ENCODE measurements at regions not wholly inside any gene's neighbourhood (a gene's known extent, or its start where the extent isn't known, plus 50 kb on each side); places are given as distances from the start of the nearest gene placed in this dataset.

DNA sequence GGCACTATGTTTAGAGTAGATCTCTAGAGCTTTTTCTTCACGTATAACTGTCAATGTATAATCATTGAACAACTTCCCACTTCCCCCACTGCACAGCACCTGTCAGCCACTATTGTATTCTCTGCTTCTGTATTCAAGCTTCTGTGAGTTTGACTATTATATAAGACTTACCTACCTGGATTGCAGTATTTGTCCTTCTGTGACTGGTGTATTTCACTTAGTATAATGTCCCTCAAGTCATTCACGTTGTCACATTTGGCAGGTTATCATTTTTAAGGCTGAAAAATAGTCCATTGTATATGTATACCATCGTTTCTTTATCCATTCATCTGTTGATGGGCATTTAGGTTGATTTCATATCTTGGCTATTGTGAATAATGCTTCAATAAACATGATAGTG lies 969.5 kb upstream of the B3GALT2 start:
- ATAC-seq = no peak
- TF ChIP-seq ARNTL (CRISPR knock-in tag; IDR thresholded peaks at IDR 0.05; ENCODE audit: borderline replicate concordance, low read depth) (no peak), ZNF70 (CRISPR knock-in tag; IDR thresholded peaks at IDR 0.05) (no peak), RARB (CRISPR knock-in tag; IDR thresholded peaks at IDR 0.05) (no peak), SNAI2 (CRISPR knock-in tag; IDR thresholded peaks at IDR 0.05) (no peak), TCF4 (CRISPR knock-in tag; IDR thresholded peaks at IDR 0.05; ENCODE audit: borderline replicate concordance) (no peak), ISL1 (CRISPR knock-in tag; IDR thresholded peaks at IDR 0.05) (no peak), GLIS3 (CRISPR knock-in tag; IDR thresholded peaks at IDR 0.05) (no peak), PPARA (CRISPR knock-in tag; IDR thresholded peaks at IDR 0.05; ENCODE audit: borderline replicate concordance) (no peak), ZFP3 (CRISPR knock-in tag; IDR thresholded peaks at IDR 0.05) (no peak), ZNF565 (CRISPR knock-in tag; conservative IDR thresholded peaks at IDR 0.05; ENCODE audit: low read depth) (no peak)
- TF ChIP-seq, protein P1, sequence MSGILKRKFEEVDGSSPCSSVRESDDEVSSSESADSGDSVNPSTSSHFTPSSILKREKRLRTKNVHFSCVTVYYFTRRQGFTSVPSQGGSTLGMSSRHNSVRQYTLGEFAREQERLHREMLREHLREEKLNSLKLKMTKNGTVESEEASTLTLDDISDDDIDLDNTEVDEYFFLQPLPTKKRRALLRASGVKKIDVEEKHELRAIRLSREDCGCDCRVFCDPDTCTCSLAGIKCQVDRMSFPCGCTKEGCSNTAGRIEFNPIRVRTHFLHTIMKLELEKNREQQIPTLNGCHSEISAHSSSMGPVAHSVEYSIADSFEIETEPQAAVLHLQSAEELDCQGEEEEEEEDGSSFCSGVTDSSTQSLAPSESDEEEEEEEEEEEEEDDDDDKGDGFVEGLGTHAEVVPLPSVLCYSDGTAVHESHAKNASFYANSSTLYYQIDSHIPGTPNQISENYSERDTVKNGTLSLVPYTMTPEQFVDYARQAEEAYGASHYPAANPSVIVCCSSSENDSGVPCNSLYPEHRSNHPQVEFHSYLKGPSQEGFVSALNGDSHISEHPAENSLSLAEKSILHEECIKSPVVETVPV (CRISPR knock-in tag; IDR thresholded peaks at IDR 0.05) = no peak
- TF ChIP-seq, protein P2, sequence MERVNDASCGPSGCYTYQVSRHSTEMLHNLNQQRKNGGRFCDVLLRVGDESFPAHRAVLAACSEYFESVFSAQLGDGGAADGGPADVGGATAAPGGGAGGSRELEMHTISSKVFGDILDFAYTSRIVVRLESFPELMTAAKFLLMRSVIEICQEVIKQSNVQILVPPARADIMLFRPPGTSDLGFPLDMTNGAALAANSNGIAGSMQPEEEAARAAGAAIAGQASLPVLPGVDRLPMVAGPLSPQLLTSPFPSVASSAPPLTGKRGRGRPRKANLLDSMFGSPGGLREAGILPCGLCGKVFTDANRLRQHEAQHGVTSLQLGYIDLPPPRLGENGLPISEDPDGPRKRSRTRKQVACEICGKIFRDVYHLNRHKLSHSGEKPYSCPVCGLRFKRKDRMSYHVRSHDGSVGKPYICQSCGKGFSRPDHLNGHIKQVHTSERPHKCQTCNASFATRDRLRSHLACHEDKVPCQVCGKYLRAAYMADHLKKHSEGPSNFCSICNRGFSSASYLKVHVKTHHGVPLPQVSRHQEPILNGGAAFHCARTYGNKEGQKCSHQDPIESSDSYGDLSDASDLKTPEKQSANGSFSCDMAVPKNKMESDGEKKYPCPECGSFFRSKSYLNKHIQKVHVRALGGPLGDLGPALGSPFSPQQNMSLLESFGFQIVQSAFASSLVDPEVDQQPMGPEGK (CRISPR knock-in tag; IDR thresholded peaks at IDR 0.05; ENCODE audit: borderline replicate concordance) = no peak
- TF ChIP-seq, protein P3, sequence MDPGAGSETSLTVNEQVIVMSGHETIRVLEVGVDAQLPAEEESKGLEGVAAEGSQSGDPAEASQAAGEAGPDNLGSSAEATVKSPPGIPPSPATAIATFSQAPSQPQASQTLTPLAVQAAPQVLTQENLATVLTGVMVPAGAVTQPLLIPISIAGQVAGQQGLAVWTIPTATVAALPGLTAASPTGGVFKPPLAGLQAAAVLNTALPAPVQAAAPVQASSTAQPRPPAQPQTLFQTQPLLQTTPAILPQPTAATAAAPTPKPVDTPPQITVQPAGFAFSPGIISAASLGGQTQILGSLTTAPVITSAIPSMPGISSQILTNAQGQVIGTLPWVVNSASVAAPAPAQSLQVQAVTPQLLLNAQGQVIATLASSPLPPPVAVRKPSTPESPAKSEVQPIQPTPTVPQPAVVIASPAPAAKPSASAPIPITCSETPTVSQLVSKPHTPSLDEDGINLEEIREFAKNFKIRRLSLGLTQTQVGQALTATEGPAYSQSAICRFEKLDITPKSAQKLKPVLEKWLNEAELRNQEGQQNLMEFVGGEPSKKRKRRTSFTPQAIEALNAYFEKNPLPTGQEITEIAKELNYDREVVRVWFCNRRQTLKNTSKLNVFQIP (CRISPR knock-in tag; IDR thresholded peaks at IDR 0.05; ENCODE audit: borderline replicate concordance, low read depth) = no peak

DNA sequence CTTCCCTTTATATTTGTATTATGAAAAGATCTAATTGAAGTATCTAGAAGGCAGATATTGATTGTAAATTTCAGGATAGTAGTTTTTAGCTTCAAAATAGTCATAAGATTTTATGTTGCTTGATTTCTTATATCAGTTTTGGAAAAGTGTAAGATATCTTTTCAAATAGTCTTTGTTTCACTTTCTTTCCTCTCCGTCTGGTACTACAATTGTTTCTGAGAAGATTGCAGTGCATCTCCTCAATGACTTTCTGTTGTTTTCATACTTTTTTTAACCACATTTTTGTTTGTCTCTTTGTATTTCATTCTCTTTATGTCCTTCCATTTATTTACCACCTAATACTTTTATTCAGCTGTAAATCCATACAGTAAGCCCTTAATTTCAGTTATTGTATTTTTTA lies 964.6 kb upstream of the B3GALT2 start:
- ATAC-seq = 0 out of 3 replicates have a peak, but pooled peaks have one; percentile 5
- TF ChIP-seq PPARA (CRISPR knock-in tag; IDR thresholded peaks at IDR 0.05; ENCODE audit: borderline replicate concordance) (no peak), ZFP3 (CRISPR knock-in tag; IDR thresholded peaks at IDR 0.05) (no peak), ZNF8 (CRISPR knock-in tag; IDR thresholded peaks at IDR 0.05) (no peak), ESRRG (CRISPR knock-in tag; IDR thresholded peaks at IDR 0.05) (no peak), ARNTL (CRISPR knock-in tag; IDR thresholded peaks at IDR 0.05; ENCODE audit: borderline replicate concordance, low read depth) (no peak), GLIS3 (CRISPR knock-in tag; IDR thresholded peaks at IDR 0.05) (no peak), ZNF70 (CRISPR knock-in tag; IDR thresholded peaks at IDR 0.05) (no peak), ZNF565 (CRISPR knock-in tag; conservative IDR thresholded peaks at IDR 0.05; ENCODE audit: low read depth) (no peak), ISL1 (CRISPR knock-in tag; IDR thresholded peaks at IDR 0.05) (no peak), SNAI2 (CRISPR knock-in tag; IDR thresholded peaks at IDR 0.05) (no peak), ZC3H10 (CRISPR knock-in tag; IDR thresholded peaks at IDR 0.05) (no peak)
- TF ChIP-seq, protein P1 (CRISPR knock-in tag; IDR thresholded peaks at IDR 0.05) = no peak
- TF ChIP-seq, protein P4, sequence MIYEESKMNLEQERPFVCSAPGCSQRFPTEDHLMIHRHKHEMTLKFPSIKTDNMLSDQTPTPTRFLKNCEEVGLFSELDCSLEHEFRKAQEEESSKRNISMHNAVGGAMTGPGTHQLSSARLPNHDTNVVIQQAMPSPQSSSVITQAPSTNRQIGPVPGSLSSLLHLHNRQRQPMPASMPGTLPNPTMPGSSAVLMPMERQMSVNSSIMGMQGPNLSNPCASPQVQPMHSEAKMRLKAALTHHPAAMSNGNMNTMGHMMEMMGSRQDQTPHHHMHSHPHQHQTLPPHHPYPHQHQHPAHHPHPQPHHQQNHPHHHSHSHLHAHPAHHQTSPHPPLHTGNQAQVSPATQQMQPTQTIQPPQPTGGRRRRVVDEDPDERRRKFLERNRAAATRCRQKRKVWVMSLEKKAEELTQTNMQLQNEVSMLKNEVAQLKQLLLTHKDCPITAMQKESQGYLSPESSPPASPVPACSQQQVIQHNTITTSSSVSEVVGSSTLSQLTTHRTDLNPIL (CRISPR knock-in tag; IDR thresholded peaks at IDR 0.05; ENCODE audit: low read depth) = no peak

DNA sequence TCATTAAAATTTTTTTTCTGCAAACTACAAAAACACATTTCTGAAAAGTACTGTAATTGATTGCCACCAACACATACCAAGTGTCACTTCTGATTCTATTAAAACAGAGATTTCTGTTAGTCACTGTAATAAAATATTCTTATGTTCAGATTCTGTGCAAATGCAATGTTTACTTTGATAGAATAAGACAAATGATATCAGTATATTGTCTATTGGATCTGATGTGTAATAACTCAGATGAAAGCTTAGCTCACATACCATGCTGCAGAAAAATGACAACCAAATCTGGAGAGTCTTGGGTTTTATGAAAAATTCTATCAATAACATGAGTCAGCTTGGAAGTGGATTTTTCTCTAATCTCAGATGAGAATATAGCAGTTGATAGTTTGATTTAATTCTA lies 963.8 kb upstream of the B3GALT2 start:
- TF ChIP-seq, protein P4 (CRISPR knock-in tag; IDR thresholded peaks at IDR 0.05; ENCODE audit: low read depth) = no peak
- TF ChIP-seq GLIS3 (CRISPR knock-in tag; IDR thresholded peaks at IDR 0.05) = no peak
- TF ChIP-seq ZC3H10 (CRISPR knock-in tag; IDR thresholded peaks at IDR 0.05) = peak; percentile 98
- TF ChIP-seq TOX (CRISPR knock-in tag; IDR thresholded peaks at IDR 0.05; ENCODE audit: borderline replicate concordance) = peak; percentile 99
- TF ChIP-seq ESRRG (CRISPR knock-in tag; IDR thresholded peaks at IDR 0.05) = no peak
- no peak for TF ChIP-seq ZNF565 (CRISPR knock-in tag; conservative IDR thresholded peaks at IDR 0.05; ENCODE audit: low read depth)
- TF ChIP-seq, protein P3 (CRISPR knock-in tag; IDR thresholded peaks at IDR 0.05; ENCODE audit: borderline replicate concordance, low read depth) = peak; percentile 97; the same call in 1 of the 2 replicates
- peak; percentile 96 for TF ChIP-seq RARB (CRISPR knock-in tag; IDR thresholded peaks at IDR 0.05)
- TF ChIP-seq PPARA (CRISPR knock-in tag; IDR thresholded peaks at IDR 0.05; ENCODE audit: borderline replicate concordance) = no peak
- TF ChIP-seq SNAI2 (CRISPR knock-in tag; IDR thresholded peaks at IDR 0.05) = no peak
- ATAC-seq = peak; percentile 73
